ENCODE measurements at regions not wholly inside any gene's neighbourhood (a gene's known extent, or its start where the extent isn't known, plus 50 kb on each side); places are given as distances from the start of the nearest gene placed in this dataset.
A peak's percentile ranks its signal among the peaks of the same experiment; 100 is the strongest.

DNA sequence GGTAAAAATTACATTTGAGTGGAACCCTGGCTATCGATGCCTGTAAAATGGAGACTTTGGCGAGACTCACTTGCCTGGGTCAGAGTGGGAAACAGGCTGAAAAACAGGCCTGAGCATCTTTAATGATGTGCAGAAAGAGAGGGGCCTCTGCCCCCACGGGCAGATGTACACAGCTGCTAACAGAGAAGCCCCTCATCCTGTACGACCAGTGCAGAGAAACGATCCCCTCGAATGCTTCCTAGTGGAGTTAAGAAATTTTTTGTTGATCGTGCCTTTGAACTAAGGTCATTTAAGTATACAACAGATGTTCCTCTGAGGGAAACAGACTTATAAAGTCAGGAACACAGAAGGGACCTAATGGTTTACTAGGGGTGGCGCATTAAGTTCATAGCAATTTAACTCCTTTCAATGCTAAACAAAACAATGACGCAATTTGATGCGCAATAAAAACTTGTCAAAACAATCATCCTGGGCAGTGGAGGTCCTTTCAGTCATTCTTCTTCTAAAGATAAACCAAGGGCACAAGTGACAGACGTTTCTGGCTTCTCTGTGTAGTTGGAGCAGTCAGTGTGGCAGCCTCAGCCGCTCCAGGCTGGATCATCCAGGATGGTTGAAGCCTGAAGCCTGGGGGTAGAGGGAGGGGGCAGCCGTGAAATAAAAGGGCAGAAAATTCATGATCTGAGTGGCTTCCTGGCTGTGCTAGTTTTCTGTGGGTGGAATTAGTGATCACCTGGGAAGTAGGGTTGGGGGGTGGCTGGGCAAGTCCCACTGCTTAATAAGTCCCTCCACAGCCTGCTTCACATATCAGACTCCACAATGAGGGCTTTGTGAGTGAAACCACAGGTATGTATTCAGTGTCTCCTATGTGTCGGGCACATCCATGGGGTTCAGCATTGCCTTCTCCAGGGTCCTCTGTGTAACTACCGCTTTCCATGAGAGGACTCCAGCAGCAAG, 50.8 kb upstream of the MRPS22 start:
- TF ChIP-seq CTCF (IDR thresholded peaks at IDR 0.05): no peak
- Mint-ChIP-seq H3K27ac (peak overlapping the region; percentile 27), H3K9me3 (no peaks in the 10 kb centered on the region), H3K36me3 (ENCODE audit: low read depth) (no peaks in the 10 kb centered on the region), H3K27me3 (ENCODE audit: low read depth, poor library complexity) (peaks cover 7% of the 10 kb centered on the region), H3K4me1 (peaks cover 28% of the 10 kb centered on the region), H3K4me3 (no peak overlapping the region)
- DNase-seq: no peak

GRCh38 chr3:139293665-139294023, 50.2 kb upstream of the MRPS22 start:
- H3K4me1 Mint-ChIP-seq: peaks cover 21% of the 10 kb centered on the region
- no peak for TF ChIP-seq CTCF (IDR thresholded peaks at IDR 0.05)
- peaks cover 7% of the 10 kb centered on the region for H3K27me3 Mint-ChIP-seq (ENCODE audit: low read depth, poor library complexity)
- no peak overlapping the region for H3K27ac Mint-ChIP-seq
- DNase-seq: no peak
- no peak overlapping the region for H3K4me3 Mint-ChIP-seq
- H3K36me3 Mint-ChIP-seq (ENCODE audit: low read depth): no peaks in the 10 kb centered on the region
- H3K9me3 Mint-ChIP-seq: no peaks in the 10 kb centered on the region
